ENCODE measurements at regions not wholly inside any gene's neighbourhood (a gene's known extent, or its start where the extent isn't known, plus 50 kb on each side); places are given as distances from the start of the nearest gene placed in this dataset.
"Not testable (repeated sequence)": the region's sequence is repeated elsewhere in the genome, so short reads cannot be mapped to it uniquely, and the experiment has no call there.

DNA sequence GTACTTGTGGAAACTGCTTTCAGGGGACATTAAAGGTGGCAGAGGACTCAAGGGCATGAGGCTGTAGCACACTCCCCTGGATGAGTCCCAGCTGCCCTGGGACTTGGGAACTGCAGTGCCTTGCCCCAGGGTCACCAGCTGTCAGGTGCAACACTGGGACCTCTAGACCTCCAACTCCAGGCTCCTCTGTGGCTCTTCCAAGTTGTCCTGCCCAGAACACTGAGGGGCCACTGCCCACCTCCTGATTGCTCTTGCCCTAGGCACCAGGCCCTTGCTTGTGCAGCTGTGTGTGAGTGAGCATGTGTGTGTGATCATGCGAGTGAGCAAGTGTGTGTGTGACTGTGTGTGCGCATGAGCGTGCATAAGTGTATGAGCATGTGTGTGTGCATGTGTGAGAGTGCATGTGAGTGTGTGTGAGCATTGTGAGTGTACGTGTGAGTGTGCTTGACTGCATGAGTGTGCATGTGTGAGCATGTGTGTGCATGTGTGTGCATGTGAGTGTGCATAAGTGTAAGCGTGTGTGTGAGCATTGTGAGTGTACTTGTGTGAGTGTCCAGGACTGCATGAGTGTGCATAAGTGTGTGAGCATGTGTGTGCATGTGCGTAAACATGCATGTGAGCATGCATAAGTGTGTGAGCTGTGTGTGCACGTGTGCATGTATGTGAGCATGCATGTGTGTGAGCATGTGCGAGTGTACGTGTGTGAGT lies 301.5 kb downstream of the NDUFA10 start:
- DNase-seq = no peak

DNA sequence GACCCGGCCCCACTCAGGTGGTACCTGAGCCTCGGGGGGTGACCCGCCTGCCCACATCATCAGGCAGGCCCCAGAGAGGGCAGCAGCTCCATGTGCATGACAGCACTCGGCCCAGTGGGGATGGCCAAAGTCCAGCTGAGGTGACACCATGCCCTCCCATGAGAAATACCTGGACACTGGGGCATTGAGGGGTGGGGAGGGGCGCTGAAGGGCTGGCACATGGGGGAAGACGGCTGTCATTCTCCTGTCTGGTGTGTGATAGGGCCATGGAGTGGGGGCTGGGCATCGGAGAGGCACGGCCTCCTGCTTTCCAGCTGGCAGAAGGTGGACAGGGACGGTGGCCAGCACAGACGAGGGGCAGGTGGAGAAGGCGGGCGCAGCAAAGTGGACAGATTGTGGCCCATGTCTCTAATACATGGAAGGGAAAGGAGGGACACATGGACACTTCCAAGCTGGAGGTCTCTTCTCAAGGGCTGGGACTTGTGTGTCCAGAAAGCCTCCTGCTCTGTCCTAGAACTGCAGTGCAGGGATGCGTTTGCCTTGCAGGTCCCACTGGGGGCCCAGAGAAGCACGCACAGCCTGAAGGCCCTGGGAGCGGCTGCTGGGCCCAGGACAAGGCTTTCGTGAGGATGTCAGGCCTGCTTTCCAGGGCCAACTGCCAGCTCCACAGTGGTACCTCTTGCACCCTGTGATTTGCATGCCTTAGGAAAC lies 302.2 kb downstream of the NDUFA10 start:
- DNase-seq = no peak

DNA sequence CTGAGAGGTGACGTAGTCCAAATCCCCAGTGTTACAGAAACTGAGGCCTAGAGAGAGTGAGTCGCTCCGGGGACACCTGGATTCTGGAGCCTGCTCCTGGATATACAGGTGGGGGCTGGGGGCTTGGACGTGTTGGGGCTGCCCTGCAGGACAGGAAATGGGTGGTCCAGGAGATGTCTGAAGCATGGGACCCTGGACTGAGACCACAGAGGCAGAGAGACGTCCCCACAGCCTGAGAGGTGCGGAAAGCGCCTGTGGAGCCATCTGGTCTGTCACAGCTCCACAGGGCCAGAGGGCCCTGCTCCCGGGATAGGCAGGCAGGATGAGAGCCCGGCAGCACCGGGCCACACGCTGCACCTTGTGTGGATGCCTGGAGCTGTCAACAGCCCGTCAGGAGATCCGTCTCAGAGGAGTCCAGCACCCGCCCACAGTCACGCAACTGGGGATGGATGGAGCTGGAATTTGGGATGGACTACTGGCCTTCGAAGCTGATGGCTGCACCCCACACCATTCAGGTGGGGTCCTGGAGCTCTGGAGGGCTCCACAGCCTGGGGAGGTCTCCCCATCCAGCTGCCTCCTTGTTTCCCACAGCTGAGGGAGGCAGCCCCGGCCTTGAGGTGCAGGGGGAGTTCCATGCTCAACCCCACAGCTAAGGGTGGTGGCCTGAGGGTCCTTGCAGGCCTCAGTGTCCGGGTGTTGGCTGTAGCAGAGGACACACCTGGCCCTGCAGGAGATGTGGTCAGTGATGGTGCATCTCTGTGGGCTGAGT lies 303.0 kb downstream of the NDUFA10 start:
- no peak for DNase-seq

DNA sequence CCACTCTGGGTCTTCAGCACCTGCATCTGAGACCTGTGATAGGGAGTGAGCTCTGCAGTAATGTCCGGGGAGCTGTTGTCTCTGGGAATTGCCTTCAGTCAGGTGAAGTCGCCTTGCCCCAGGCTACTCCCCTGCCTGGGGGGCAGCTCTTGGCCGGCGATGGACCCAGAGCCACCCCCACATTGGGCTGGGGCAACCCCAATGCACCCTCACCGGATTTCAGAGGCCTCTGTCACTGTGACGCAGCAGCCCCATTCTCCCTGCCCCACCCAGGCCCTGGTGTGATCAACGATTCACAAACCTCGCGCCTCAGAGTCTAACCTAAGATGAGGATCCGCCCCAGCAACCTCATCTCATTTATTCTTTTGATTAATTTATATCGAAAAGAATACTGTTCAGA lies 303.6 kb downstream of the NDUFA10 start:
- no peak for DNase-seq

DNA sequence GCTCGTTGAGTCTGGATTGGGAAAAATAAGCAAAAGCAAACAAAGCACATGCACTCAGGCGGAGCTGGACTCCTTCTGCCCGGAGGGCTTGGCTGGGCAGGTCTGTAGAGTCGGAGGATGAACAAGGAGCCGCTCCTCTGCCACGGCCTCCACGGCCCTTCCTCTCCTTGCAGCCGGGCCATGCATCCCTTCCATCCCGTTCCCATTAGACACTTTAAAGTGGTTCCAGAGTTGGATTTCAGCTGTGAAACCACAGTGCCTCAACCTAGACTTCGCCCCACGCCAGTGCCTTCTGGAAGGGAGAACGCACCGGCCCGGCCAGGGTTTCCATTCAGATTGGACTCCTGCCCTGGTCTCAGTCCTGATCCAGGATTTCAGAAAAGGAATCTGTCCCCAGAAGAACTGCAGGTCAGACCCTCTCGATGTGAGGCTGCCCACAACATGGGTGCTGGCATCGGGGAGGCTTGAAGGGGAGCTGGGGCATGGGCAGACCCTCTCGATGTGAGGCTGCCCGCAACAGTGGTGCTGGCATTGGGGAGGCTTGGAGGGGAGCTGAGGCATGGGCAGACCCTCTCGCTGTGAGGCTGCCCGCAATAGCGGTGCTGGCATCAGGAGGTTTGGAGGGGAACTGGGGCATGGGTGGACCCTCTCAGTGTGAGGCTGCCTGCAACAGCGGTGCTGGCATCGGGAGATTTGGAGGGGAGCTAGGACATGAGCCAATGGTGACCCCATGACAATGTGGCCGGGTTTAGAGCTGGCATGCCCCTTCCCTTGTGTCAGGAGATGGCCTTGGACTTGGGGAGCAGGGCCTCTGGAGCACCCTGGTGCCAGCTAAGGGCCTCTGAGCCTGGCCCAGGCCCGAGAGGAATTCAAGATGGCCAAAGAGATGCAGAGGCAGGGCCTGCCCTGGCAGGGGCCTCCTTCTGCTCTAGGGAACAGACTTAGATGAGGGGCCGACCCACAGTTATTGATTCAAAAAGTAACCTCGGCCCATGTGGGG lies 304.5 kb downstream of the NDUFA10 start:
- no peak for DNase-seq

DNA sequence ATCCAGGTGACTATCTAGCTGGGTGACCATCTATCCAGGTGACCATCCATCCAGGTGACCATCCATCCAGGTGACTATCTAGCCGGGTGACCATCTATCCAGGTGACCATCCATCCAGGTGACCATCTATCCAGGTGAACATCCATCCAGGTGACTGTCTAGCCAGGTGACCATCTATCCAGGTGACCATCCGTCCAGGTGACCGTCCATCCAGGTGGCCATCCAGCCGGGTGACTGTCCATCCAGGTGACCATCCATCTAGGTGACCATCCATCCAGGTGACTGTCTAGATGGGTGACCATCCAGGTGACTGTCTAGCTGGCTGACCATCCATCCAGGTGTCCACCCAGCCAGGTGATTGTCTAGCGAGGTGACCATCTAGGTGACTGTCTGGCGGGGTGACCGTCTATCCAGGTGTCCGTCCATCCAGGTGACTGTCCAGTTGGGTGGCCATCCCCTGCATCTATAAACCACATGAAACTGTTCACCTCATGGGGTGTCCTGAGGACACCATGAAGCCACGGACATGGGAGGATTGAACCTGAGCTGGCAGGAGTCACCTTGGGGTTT lies 305.3 kb downstream of the NDUFA10 start:
- DNase-seq = no peak

DNA sequence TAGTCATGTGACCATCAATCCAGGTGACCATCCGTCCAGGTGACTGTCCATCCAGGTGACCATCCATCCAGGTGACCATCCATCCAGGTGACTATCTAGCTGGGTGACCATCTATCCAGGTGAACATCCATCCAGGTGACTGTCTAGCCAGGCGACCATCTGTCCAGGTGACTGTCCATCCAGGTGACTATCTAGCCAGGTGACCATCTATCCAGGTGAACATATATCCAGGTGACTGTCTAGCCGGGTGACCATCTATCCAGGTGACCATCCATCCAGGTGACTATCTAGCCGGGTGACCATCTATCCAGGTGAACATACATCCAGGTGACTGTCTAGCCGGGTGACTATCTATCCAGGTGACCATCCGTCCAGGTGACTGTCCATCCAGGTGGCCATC lies 306.2 kb downstream of the NDUFA10 start:
- DNase-seq = not testable (repeated sequence)

DNA sequence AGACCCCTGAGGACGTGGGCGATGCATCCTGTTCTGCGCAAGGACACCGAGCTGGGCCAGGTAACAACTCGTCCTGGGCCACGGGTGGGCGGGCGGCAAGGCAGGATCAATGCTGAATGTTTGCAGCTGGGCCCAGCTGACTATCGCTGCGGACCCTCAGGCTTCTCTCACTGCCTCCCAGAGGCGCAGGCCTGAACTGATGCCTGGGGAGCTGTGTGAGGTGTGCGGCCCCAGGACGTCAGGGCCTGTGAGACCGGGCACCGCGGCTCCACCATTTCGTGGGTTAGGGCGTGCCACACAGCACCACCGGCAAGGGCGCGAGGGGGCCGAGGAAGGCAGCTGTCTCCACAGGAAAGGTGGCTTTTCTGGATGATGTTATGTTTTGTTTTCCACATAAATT lies 307.4 kb downstream of the NDUFA10 start:
- DNase-seq = no peak

DNA sequence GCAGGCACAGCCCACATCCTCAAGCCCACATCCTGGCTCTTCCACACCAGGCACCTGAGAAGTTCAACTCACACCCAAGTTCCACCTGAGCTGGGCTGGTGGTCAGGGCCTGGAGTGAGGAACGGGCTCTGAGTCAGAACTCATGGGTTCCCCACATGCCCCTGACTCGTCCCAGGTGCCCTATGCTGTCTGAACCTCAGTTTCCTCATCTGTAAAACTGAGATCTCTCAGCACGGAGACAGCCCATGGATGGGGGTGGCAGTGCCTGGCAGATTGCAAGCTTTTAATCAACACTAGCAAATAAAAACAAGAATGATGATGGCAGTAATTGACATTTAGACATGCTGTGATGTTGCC lies 307.8 kb downstream of the NDUFA10 start:
- no peak for DNase-seq

DNA sequence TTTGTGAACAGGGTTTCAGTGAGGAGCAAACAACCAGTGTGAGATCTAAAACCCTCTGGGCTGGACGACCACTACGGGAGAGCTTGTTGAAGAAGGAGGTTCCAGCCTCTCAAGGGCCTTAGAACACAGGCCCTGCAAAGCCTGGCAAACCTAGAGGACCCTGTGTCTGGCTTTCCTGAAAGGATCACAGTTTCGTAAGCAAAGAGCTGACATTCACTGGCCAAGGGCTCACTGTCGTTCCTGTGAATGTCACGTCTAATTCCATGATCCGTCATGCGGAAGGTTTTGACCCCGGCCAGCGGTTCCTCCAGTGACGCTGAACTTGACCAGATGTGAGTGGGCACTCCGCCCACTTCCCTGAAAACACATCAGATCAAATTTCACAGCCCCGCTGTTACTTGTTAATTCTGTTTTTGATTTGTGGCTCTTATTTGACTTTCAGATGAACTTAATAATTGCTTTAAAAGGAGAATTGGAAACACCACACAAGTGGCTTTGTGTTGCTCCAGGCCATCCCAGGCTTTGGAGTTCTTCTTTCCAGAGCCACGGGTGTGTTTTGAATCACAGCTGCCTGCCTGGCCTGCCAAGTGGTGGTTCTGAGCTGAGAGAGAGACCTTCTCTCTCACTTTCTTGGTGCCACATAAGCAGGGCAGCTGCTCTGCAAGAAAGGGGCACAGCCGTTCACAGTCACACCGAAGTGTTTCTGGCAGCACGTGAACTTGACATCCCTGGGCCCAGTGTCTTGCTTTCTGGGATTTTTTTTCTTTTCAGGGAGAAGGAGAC lies 308.4 kb downstream of the NDUFA10 start:
- no peak for DNase-seq

DNA sequence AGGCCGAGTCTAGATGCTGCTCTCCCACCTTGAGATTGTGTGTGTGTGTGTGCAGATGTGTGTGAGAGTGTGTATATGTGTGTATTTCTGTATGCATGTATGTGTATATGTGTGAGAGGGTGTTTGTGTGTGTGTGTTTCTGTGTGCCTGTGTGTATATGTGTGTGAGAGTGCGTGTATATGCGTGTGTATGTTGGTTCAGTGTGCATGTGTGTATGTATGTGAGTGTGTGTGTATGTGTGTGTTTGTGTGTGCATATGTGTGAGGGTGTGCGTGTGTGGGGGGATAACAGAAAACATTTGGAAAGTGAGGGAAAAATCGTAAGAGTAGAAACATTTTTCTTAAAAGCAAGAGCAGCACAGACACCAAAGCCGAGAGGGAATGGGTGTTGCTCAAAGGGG lies 309.1 kb downstream of the NDUFA10 start:
- no peak for DNase-seq

DNA sequence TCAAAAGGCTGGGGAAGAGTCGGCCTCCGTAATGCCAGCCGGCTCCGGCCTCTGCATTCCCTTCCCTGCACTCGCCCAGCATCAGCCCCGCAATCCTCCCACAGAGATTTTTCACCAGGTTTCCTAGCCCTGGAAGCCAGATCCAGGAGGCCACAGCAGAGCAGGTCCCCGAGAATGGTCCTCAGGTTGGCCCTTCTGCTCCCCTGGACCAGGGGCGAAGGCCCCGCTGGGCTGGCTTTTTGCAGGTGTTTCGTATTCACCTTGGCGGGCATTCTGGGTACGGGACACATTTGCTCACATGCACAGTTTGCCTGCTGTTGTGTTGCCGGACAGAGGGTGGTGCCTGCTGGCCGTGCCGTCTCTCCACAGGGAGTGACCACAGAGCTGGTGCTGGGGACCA lies 309.5 kb downstream of the NDUFA10 start:
- DNase-seq = no peak

DNA sequence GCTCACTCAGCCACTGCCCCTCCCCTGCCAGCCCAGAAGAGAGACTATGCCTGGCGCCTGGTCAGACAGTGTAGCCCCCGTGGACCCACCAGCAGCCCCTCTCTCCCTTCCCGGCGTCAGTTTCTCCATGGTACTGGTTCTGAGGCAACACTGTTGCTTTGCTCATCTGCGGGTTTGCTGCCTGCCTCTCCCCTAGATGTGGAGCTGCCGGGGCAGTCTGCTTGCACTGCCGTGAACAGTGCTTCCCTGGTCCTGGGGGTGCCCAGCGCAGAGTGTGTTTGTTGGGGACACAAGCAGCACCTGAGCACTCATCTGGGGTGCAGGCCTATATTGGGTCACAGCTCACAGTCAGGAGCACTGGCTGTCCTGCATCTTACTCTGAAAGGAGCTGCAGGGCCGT lies 309.9 kb downstream of the NDUFA10 start:
- no peak for DNase-seq

DNA sequence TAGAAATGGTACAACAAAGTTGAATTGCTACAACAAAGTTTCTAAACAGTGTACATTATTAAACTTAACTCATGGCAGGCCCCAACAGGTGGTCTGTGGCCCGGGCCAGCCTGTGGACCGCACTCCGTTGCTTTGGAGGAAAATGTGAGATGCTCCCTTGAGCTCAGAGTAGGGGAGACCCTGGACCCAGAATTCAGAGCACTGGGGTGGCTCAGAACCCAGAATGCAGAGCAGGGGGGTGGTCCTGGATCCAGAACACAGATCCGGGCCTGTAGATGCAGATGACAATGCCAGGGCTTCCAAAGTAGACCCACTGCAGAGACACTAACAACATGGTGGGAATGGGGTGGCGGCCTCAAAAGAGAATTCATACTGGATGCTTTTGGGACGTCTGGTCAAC lies 311.0 kb downstream of the NDUFA10 start:
- DNase-seq = no peak

DNA sequence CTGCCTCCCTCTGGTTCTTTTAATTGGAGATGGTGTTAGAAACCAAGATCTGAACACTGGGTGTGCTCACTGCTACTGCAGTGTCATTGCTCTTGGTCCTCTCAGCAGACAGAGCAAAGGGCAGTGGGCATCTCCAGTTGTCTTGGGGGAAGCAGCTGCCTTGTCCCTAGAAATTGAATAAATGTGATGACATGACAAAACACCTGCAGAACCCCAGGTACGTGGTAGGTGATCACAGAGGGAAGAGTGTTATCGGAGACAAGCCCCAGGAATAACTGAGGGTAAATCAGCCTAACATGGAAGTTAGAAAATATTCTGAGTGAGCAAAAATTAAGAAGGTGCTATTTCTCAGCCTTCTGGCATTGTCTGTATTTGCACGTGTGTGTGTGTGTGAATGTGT lies 311.9 kb upstream of the HDAC4 start:
- no peak for DNase-seq

DNA sequence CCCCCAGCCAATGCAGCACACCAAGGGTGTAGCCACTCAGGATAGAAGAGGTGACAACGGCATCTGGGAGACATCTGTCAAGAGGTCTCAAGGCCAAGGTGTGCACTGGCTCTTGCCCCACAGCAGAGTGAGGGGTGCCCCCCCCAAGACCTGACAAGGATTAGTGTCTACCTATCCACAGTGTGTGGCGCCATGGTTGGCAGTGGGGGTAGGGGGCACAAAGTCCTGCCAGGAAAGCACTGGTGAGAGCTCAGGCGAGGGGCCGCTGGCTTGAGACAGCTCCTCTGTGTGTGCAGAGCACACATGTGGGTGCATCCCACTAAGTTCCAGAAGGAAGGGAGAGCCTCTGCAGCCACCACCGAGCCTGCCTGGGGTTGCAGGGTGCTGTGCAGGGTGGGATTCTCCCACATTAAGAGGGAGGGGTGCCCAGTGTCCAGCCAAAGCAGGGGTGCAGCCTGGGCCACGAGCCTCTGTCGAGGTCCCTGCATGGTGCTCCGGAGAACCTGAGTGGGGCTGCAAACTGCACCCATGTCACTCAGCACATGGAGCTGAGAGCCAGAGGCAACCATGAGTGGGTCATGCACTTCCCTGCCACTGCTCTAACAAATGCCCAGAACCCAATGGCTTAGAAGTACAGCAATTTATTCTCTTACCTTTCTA lies 311.2 kb upstream of the HDAC4 start:
- no peak for DNase-seq

DNA sequence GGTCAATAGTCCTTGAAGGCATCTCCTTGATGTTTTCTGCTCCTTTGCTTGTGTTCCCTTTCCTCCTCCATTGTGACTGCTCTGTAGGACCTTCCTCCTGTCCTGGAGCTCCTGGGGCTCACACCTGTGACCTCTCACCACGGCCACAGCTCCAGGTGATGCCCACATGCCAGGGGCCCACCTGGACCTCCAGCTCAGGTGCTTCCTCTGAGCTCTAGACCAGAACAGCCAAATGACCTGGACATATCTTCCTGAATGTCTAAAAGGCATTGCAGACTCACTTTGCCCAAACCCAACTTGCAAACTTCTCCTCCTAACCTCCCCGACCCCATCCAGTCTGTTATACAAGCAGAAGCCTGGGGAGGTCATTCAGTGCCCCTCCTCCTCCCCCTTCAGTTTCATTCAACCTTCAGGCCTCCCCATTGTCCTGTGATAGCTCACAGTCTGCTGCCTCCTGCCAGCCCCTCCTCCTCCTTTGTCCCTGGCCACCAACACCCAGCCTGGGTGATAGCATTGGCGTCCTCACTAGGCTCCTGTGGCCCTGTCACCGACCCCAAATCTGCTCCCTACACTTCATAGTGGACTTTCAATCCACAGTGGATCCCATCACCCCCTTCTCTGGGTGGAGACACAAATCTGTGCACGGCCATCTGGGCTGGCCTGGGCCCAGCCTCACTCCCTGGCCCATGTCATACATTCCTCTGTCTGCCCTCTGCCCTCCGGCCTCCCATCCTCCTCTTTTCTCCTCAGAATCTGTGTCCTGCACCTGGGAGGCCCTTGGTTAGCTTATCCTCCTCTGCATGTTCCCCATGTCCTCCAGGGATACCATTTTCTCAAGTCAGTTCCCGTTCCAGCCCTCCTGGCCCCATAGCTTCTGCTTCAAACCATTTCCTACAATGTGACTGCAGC lies 310.4 kb upstream of the HDAC4 start:
- DNase-seq = no peak

DNA sequence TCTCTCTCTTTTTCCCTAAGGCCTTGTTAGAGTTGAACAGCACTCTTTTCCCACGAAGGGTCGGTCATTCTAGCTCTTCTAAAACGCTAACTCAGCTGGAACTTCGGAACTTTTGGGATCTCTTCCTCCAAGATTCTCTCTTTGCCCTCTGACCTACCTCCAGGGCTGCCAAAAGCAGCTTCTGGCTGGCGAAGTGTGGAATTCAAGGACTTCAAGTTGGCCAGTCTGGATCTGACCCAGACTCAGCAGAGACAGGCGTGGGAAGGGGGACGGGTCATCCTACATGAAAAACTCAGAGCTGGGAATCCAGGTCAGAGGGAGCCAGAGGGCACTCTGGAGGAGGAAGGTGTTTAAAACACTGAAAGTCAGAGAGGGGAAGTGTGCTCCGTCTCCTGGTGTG lies 305.5 kb upstream of the HDAC4 start:
- no peak for DNase-seq

DNA sequence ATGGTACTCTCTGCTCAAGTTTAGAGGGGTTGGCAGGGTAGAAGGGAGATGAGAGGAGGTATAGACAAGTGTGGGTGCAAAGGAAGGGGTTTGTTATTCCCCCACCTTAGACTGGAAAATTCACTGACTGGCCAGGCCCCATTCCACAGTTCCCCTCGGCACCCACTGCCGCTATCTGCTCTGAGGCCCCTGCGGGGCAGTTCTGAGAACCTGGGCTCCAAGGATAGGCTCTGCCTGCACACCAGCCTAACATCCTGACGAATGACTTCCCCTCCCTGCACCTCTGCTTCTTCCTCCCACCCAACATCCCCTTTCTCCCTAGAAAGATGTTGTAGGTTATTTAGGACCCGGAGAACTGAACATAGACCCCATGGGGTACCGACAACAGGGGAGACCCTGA lies 303.9 kb upstream of the HDAC4 start:
- DNase-seq = no peak

DNA sequence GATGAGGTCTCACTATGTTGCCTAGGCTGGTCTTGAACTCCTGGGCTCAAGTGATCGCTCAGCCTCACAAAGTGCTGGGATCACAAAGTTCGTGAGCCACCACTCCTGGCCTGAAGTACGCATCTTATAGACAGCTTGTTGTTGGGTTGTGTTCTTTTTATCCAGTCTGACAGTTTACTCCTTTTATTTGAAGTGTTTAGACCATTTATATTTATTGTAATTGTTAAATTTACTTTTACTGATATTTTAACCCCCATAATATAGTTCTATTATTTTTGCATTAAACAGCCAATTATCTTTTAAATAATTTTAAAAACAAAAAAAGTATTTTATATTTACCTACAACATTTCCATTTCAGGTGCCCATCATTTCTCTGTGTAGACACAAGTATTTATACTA lies 303.0 kb upstream of the HDAC4 start:
- no peak for DNase-seq

Data from activated CD4-positive, alpha-beta T cell treated with anti-CD3 and anti-CD28 coated beads, Interleukin-10, Interleukin-2, amounts not matched to agents 100 ng/mL and 50 ng/mL, durations not matched to agents 16 hours and 8 hours (primary cell).